ENCODE measurements at regions not wholly inside any gene's neighbourhood (a gene's known extent, or its start where the extent isn't known, plus 50 kb on each side); places are given as distances from the start of the nearest gene placed in this dataset.

DNA sequence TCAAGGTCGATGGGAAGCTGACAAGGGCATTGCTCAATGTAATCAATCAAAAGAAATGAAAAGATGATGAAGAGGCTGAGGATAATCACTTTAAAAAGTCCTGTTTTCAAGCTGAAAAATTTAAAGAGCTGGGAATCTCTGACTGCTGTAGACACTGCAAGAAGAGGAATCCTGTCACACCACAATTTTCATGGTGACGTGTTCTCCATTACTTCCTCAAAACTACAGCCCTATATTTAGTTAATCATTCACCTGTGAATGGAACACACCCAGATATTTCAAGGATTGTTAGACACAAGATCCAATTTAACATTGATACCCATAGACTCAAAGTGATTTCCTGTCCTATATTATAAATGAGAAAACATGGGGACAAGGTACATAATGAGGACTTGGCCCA, 1048.3 kb downstream of the AMY1C start:
- H3K27me3 ChIP-seq = no peaks in the 10 kb centered on the region
- WGBS, 2 donors = 58 to 75% methylated on average over 2 of the region's 2 CpGs
- TF ChIP-seq POLR2AphosphoS5 (IDR thresholded peaks at IDR 0.05) = no peak
- TF ChIP-seq, protein P1, sequence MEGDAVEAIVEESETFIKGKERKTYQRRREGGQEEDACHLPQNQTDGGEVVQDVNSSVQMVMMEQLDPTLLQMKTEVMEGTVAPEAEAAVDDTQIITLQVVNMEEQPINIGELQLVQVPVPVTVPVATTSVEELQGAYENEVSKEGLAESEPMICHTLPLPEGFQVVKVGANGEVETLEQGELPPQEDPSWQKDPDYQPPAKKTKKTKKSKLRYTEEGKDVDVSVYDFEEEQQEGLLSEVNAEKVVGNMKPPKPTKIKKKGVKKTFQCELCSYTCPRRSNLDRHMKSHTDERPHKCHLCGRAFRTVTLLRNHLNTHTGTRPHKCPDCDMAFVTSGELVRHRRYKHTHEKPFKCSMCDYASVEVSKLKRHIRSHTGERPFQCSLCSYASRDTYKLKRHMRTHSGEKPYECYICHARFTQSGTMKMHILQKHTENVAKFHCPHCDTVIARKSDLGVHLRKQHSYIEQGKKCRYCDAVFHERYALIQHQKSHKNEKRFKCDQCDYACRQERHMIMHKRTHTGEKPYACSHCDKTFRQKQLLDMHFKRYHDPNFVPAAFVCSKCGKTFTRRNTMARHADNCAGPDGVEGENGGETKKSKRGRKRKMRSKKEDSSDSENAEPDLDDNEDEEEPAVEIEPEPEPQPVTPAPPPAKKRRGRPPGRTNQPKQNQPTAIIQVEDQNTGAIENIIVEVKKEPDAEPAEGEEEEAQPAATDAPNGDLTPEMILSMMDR (IDR thresholded peaks at IDR 0.05) = no peak
- no peak for TF ChIP-seq POLR2A (IDR thresholded peaks at IDR 0.05)
- TF ChIP-seq EP300 (IDR thresholded peaks at IDR 0.05) = no peak
- H3K36me3 ChIP-seq = no peaks in the 10 kb centered on the region
- ATAC-seq (ENCODE audit: low FRiP score in 2 of 2) = no peak
- DNase-seq = no peak
- H3K27ac ChIP-seq = no peak overlapping the region
- H3K4me3 ChIP-seq = no peak overlapping the region
- H3K9me3 ChIP-seq = no peaks in the 10 kb centered on the region
- no peaks in the 10 kb centered on the region for H3K4me1 ChIP-seq

DNA sequence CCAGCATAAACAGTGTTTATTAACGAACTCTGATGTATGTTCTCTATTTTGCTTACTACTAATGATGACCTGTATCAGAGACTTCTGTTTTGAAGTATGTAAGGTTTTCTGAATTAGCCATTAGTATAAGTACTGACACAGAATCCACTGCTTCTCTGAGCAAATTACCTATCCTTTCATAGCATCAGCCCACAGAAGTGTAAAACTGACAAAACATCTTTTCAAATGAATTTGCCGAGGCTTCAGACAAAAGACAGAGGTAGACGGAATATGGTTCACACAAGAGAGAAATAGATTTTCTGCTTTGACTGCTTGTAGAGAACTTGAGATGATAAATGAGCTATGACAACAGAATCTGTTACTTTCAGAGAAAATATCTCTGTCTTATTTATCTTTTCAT, 1051.6 kb downstream of the AMY1C start:
- H3K36me3 ChIP-seq = no peaks in the 10 kb centered on the region
- no peak overlapping the region for H3K27ac ChIP-seq
- H3K4me3 ChIP-seq = no peak overlapping the region
- H3K4me1 ChIP-seq = no peaks in the 10 kb centered on the region
- DNase-seq (no peak), ATAC-seq (ENCODE audit: low FRiP score in 2 of 2) (no peak)
- H3K9me3 ChIP-seq = no peaks in the 10 kb centered on the region
- TF ChIP-seq POLR2A (IDR thresholded peaks at IDR 0.05) (no peak), POLR2AphosphoS5 (IDR thresholded peaks at IDR 0.05) (no peak), EP300 (IDR thresholded peaks at IDR 0.05) (no peak)
- TF ChIP-seq, protein P1 (IDR thresholded peaks at IDR 0.05) = no peak
- H3K27me3 ChIP-seq = no peaks in the 10 kb centered on the region
- 83 to 88% methylated on average over 3 of the region's 3 CpGs for WGBS, 2 donors

DNA sequence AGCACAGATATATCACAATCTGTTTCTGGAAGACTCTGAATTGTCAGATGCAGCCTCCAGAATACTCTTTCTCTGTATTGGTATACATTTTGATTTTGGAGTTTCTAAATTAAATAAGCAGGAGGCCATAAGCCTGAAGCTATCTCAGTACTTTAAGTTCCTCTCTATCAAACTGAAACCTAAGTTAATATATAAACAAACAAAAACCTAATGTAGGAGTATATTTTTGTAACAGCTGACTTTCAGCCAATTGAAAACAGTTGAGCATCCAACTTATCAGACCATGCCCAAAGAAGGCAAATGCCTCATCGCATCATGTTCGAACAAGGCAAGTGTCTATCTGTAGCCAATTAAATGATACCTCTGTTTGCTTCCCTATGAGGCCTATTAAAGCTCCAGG, 1054.4 kb downstream of the AMY1C start:
- WGBS, 2 donors = 94 to 96% methylated on average over 2 of the region's 2 CpGs
- no peaks in the 10 kb centered on the region for H3K9me3 ChIP-seq
- TF ChIP-seq, protein P1 (IDR thresholded peaks at IDR 0.05) = no peak
- TF ChIP-seq POLR2A (IDR thresholded peaks at IDR 0.05) (no peak), EP300 (IDR thresholded peaks at IDR 0.05) (no peak), POLR2AphosphoS5 (IDR thresholded peaks at IDR 0.05) (no peak)
- no peaks in the 10 kb centered on the region for H3K36me3 ChIP-seq
- no peak overlapping the region for H3K4me3 ChIP-seq
- no peak overlapping the region for H3K27ac ChIP-seq
- H3K4me1 ChIP-seq = no peaks in the 10 kb centered on the region
- ATAC-seq (ENCODE audit: low FRiP score in 2 of 2) (no peak), DNase-seq (no peak)
- H3K27me3 ChIP-seq = no peaks in the 10 kb centered on the region

DNA sequence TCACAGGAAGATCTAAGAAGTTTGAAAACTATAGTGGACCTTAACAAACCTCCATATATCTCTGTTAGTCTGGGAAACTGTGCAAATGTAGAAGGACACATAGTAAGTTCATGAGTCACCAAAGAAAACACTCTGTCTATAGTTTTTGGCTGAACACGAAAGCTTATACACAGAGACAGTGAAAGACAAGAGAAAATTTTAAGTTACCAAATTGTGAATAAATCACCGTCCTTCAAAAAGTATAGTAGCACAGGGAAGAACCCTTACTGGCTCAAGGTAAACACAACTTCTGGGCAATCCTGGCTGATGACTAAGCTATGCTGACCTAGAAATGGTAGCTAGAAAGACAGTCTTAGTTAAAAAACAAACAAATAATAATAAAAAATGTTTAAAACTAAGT, 1057.9 kb downstream of the AMY1C start:
- H3K36me3 ChIP-seq = no peaks in the 10 kb centered on the region
- H3K4me1 ChIP-seq = no peaks in the 10 kb centered on the region
- TF ChIP-seq EP300 (IDR thresholded peaks at IDR 0.05) = no peak
- TF ChIP-seq, protein P1 (IDR thresholded peaks at IDR 0.05) = no peak
- no peak for ATAC-seq (ENCODE audit: low FRiP score in 2 of 2)
- H3K27me3 ChIP-seq = no peaks in the 10 kb centered on the region
- H3K27ac ChIP-seq = no peak overlapping the region
- DNase-seq = no peak
- H3K9me3 ChIP-seq = no peaks in the 10 kb centered on the region
- WGBS, 2 donors = 78 to 80% methylated on average over 2 of the region's 2 CpGs
- H3K4me3 ChIP-seq = no peak overlapping the region

DNA sequence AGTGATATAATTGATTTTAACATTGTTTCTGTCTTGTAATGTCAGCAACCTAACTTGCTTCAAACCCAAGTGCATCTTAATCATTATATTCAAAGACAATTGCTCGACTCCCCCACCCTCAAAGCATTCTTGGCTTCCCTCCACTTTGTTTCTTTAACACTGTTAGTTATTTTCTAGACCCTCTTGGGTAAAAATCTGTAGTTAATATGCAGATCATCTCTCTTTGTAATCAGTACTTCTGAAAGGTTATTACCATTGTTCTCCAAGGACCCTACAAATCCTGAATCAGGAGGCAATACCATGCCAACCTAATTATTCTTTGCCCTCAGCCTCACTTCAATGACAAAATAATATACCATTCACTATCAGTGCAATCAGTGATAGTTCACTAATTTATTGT, 1075.7 kb downstream of the AMY1C start:
- no peaks in the 10 kb centered on the region for H3K9me3 ChIP-seq
- no peak for TF ChIP-seq EP300 (IDR thresholded peaks at IDR 0.05)
- TF ChIP-seq POLR2AphosphoS5 (IDR thresholded peaks at IDR 0.05) = no peak
- TF ChIP-seq, protein P1 (IDR thresholded peaks at IDR 0.05) = no peak
- no peak for TF ChIP-seq POLR2A (IDR thresholded peaks at IDR 0.05)
- H3K4me3 ChIP-seq = no peak overlapping the region
- DNase-seq (no peak), ATAC-seq (ENCODE audit: low FRiP score in 2 of 2) (no peak)
- 57 to 88% methylated on average over 1 of the region's 1 CpG for WGBS, 2 donors
- no peak overlapping the region for H3K27ac ChIP-seq
- no peaks in the 10 kb centered on the region for H3K36me3 ChIP-seq
- no peaks in the 10 kb centered on the region for H3K4me1 ChIP-seq
- H3K27me3 ChIP-seq = no peaks in the 10 kb centered on the region
